ENCODE measurements at regions not wholly inside any gene's neighbourhood (a gene's known extent, or its start where the extent isn't known, plus 50 kb on each side); places are given as distances from the start of the nearest gene placed in this dataset.

- TF ChIP-seq, protein P1, sequence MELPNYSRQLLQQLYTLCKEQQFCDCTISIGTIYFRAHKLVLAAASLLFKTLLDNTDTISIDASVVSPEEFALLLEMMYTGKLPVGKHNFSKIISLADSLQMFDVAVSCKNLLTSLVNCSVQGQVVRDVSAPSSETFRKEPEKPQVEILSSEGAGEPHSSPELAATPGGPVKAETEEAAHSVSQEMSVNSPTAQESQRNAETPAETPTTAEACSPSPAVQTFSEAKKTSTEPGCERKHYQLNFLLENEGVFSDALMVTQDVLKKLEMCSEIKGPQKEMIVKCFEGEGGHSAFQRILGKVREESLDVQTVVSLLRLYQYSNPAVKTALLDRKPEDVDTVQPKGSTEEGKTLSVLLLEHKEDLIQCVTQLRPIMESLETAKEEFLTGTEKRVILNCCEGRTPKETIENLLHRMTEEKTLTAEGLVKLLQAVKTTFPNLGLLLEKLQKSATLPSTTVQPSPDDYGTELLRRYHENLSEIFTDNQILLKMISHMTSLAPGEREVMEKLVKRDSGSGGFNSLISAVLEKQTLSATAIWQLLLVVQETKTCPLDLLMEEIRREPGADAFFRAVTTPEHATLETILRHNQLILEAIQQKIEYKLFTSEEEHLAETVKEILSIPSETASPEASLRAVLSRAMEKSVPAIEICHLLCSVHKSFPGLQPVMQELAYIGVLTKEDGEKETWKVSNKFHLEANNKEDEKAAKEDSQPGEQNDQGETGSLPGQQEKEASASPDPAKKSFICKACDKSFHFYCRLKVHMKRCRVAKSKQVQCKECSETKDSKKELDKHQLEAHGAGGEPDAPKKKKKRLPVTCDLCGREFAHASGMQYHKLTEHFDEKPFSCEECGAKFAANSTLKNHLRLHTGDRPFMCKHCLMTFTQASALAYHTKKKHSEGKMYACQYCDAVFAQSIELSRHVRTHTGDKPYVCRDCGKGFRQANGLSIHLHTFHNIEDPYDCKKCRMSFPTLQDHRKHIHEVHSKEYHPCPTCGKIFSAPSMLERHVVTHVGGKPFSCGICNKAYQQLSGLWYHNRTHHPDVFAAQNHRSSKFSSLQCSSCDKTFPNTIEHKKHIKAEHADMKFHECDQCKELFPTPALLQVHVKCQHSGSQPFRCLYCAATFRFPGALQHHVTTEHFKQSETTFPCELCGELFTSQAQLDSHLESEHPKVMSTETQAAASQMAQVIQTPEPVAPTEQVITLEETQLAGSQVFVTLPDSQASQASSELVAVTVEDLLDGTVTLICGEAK (IDR thresholded peaks at IDR 0.05): no peak
- TF ChIP-seq, protein P1 (CRISPR knock-in tag; IDR thresholded peaks at IDR 0.05): no peak
- TF ChIP-seq PRDM10 (IDR thresholded peaks at IDR 0.05; ENCODE audit: partially characterized antibody): no peak
These were observed 148.1 kb downstream of the SLC16A9 start (continued) for GRCh38 chr10:59561477-59562121.
